Panc1 (cell line): ENCODE measurements at regions not wholly inside any gene's neighbourhood (a gene's known extent, or its start where the extent isn't known, plus 50 kb on each side); places are given as distances from the start of the nearest gene placed in this dataset.

Experiments used
- SIN3A ChIP-seq: IDR thresholded peaks from 2 replicates; pipeline ENCODE4 v1.6.1; 2012; ENCODE audit warnings: low read depth, mild to moderate bottlenecking, low read length, moderate library complexity, borderline replicate concordance; ENCODE audit not compliant: insufficient read depth
- TF ChIP-seq, protein P1 (sequence below): fragments of 450-650 bp; IDR thresholded peaks from 2 replicates; pipeline ENCODE4 v1.5.1; 2017; ENCODE audit warnings: mild to moderate bottlenecking

DNA sequence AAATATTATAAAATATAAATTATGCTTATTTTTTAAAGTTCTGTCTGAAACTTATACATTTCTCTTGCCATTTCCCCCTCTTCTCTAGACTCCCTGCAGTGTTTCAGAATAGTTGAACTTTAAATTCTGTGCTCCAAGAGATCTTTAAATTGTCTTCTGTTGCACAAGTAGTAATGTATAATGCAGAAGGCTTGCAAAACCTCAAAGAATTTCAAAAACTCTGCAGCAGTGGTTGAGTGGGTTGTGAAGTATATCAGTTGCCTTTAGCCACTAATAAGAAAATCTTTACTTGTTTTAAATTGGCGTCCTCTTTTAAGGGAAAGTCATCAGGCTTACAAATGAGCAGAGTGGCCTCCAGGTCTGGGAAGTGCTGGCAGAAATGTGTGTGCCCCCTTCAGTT lies 1153.3 kb upstream of the PABPC4L start:
- TF ChIP-seq, protein P1, sequence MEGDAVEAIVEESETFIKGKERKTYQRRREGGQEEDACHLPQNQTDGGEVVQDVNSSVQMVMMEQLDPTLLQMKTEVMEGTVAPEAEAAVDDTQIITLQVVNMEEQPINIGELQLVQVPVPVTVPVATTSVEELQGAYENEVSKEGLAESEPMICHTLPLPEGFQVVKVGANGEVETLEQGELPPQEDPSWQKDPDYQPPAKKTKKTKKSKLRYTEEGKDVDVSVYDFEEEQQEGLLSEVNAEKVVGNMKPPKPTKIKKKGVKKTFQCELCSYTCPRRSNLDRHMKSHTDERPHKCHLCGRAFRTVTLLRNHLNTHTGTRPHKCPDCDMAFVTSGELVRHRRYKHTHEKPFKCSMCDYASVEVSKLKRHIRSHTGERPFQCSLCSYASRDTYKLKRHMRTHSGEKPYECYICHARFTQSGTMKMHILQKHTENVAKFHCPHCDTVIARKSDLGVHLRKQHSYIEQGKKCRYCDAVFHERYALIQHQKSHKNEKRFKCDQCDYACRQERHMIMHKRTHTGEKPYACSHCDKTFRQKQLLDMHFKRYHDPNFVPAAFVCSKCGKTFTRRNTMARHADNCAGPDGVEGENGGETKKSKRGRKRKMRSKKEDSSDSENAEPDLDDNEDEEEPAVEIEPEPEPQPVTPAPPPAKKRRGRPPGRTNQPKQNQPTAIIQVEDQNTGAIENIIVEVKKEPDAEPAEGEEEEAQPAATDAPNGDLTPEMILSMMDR: no peak
- TF ChIP-seq SIN3A: no peak
